Peyer's patch (tissue), 4 donors: ENCODE measurements at regions not wholly inside any gene's neighbourhood (a gene's known extent, or its start where the extent isn't known, plus 50 kb on each side); places are given as distances from the start of the nearest gene placed in this dataset.
A peak's percentile ranks its signal among the peaks of the same experiment; 100 is the strongest.

Experiments
- DNase-seq, 3 donors: peaks; one replicate each; pipeline ENCODE4 v3.0.0-alpha.2; 2017 to 2019
- H3K27ac ChIP-seq, 4 donors: fragments of 200-600 bp; sonication (generic); one replicate each; pipeline ENCODE4 v1.5.1; 2016 to 2019
- H3K27me3 ChIP-seq, 2 donors: fragments of 200-600 bp; sonication (generic); one replicate each; pipeline ENCODE4 v1.5.1; 2019
- H3K36me3 ChIP-seq, 3 donors: fragments of 200-600 bp; sonication (generic); one replicate each; pipeline ENCODE4 v1.5.1; 2016 to 2019
- H3K4me1 ChIP-seq, 4 donors: fragments of 200-600 bp; sonication (generic); one replicate each; pipeline ENCODE4 v1.5.1; 2016 to 2019
- H3K4me3 ChIP-seq, 4 donors: fragments of 200-600 bp; sonication (generic); 1 replicate in 3 of 4; 2 replicates in 1 of 4; pipeline ENCODE4 v1.5.1; 2016 to 2019; ENCODE audit warnings: mild to moderate bottlenecking in 1 of 4
- H3K9me3 ChIP-seq, 4 donors: fragments of 200-600 bp; sonication (generic); one replicate each; pipeline ENCODE4 v1.5.1; 2016 to 2019; ENCODE audit warnings: mild to moderate bottlenecking in 1 of 4
- POLR2A ChIP-seq, 2 donors: fragments of 450-650 bp; IDR thresholded peaks; one replicate each; pipeline ENCODE4 v1.5.1; 2017; ENCODE audit warnings: antibody characterized with exemption in 2 of 2, mild to moderate bottlenecking in 2 of 2, moderate library complexity in 2 of 2
- TF ChIP-seq, protein P1 (sequence below), 6 experiments: fragments of 450-650 bp in 4 of 6; fragments of 200-600 bp in 2 of 6; sonication (generic) in 1 of 6; IDR thresholded peaks; one replicate each; pipeline ENCODE4 v1.5.1; 2017 to 2019; ENCODE audit warnings: antibody characterized with exemption in 6 of 6, mild to moderate bottlenecking in 3 of 6, moderate library complexity in 1 of 6

DNA sequence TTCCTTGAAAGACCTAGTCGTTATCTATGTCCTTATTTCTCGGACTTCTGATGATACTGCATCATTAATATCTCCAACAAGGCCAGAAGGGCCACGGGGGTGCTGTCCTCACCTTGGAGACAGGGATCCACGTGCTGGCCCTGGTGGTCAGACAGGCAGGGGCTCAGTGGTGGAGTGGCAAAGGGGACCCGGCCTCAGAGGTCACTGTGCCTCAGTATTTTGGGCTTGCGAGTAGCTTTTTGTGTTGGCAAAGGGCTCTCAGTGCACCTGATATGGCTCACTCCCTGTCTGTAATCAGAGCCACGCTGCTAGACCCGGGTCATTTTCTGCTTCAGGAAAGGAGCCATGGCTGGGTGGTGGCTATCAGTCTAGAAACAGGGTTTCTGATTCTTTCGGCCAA, 135.1 kb downstream of the GADD45G start:
- DNase-seq = no peak
- TF ChIP-seq POLR2A (IDR thresholded peaks at IDR 0.05) = no peak
- TF ChIP-seq, protein P1, sequence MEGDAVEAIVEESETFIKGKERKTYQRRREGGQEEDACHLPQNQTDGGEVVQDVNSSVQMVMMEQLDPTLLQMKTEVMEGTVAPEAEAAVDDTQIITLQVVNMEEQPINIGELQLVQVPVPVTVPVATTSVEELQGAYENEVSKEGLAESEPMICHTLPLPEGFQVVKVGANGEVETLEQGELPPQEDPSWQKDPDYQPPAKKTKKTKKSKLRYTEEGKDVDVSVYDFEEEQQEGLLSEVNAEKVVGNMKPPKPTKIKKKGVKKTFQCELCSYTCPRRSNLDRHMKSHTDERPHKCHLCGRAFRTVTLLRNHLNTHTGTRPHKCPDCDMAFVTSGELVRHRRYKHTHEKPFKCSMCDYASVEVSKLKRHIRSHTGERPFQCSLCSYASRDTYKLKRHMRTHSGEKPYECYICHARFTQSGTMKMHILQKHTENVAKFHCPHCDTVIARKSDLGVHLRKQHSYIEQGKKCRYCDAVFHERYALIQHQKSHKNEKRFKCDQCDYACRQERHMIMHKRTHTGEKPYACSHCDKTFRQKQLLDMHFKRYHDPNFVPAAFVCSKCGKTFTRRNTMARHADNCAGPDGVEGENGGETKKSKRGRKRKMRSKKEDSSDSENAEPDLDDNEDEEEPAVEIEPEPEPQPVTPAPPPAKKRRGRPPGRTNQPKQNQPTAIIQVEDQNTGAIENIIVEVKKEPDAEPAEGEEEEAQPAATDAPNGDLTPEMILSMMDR (IDR thresholded peaks at IDR 0.05) = no peak
- Histone ChIP-seq H3K9me3 (no peaks in the 10 kb centered on the region), H3K4me3 (no peak overlapping the region), H3K27me3 (no peaks in the 10 kb centered on the region), H3K4me1 (peaks cover 0 to 30% (median 14%) of the 10 kb centered on the region in 4 donors), H3K27ac (peak overlapping the region in 1 of 4 donors; percentile 57), H3K36me3 (no peaks in the 10 kb centered on the region)

DNA sequence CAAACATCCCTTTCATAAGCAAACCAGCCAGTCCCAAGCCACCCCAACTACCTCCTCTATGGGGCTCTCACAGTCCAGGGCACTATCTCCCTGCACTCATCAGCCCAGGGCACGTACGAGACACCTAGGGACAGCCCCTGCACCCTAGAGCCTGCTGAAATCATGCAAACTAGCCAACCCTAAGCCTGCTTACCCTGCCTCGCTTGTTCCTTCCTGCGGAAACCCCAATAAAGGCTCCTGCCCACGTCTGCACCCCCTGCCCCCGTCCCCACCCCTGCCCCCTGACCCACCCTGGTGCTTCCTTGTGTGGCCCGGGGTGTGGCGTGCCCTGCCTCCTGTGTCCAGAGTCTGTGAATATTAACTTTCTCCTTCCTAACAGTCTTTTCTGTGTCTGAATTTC, 135.9 kb downstream of the GADD45G start:
- Histone ChIP-seq H3K4me1 (peaks cover 0 to 30% (median 14%) of the 10 kb centered on the region in 4 donors), H3K4me3 (no peak overlapping the region), H3K9me3 (no peaks in the 10 kb centered on the region), H3K36me3 (no peaks in the 10 kb centered on the region), H3K27me3 (no peaks in the 10 kb centered on the region), H3K27ac (peak overlapping the region in 1 of 4 donors; percentile 57)
- DNase-seq = peak in 2 of 3 donors; percentile 70 to 81
- TF ChIP-seq, protein P1 (IDR thresholded peaks at IDR 0.05) = no peak
- no peak for TF ChIP-seq POLR2A (IDR thresholded peaks at IDR 0.05)

DNA sequence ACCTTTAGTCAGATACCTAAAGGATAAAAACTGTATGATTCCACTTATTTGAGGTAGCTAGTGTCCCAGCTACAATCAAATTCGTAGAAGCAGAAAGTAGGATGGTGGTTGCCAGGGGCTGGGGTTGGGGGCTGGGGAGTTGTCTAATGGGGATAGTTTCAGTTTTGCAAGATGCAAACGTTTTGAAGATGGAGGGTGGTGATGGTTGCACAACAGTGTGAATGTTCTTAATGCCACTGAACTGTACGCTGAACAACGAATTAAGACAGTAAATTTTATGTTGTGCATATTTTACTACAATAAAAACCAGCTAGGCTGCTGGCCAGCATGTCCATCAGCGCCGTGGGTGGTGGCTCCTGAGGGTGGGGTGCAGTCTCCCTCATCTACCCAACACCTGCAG, 137.8 kb downstream of the GADD45G start:
- Histone ChIP-seq H3K4me3 (no peak overlapping the region), H3K27me3 (no peaks in the 10 kb centered on the region), H3K27ac (peak overlapping the region in 3 of 4 donors; percentile 30 to 71 (median 35)), H3K36me3 (no peaks in the 10 kb centered on the region), H3K4me1 (peaks cover 0 to 30% (median 14%) of the 10 kb centered on the region in 4 donors), H3K9me3 (no peaks in the 10 kb centered on the region)
- DNase-seq = no peak
- TF ChIP-seq, protein P1 (IDR thresholded peaks at IDR 0.05) = no peak
- no peak for TF ChIP-seq POLR2A (IDR thresholded peaks at IDR 0.05)

DNA sequence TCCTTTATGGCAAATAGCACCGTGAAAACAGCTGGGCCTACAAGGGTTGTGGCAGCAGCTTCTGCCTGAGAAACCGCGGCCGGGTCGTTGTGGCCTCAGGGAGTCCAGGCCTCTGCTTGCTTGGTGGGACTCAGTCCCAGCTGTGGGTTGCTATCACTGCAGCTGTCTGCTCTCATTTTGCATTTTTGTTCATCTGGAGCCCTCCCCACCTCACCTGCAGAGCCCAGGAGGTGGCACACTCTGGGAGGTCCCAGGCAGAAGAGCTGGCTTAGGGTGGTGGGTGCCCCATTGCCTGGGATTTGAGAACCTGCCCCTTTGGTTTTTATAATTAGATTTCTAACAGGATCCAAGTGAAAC, 138.4 kb downstream of the GADD45G start:
- no peaks in the 10 kb centered on the region for H3K36me3 ChIP-seq
- H3K4me3 ChIP-seq = no peak overlapping the region
- H3K4me1 ChIP-seq = peaks cover 0 to 30% (median 14%) of the 10 kb centered on the region in 4 donors
- TF ChIP-seq POLR2A (IDR thresholded peaks at IDR 0.05) = no peak
- TF ChIP-seq, protein P1 (IDR thresholded peaks at IDR 0.05) = no peak
- no peaks in the 10 kb centered on the region for H3K27me3 ChIP-seq
- no peaks in the 10 kb centered on the region for H3K9me3 ChIP-seq
- H3K27ac ChIP-seq = peak overlapping the region in 3 of 4 donors; percentile 30 to 71 (median 35)
- DNase-seq = peak in 2 of 3 donors; percentile 67 to 72

DNA sequence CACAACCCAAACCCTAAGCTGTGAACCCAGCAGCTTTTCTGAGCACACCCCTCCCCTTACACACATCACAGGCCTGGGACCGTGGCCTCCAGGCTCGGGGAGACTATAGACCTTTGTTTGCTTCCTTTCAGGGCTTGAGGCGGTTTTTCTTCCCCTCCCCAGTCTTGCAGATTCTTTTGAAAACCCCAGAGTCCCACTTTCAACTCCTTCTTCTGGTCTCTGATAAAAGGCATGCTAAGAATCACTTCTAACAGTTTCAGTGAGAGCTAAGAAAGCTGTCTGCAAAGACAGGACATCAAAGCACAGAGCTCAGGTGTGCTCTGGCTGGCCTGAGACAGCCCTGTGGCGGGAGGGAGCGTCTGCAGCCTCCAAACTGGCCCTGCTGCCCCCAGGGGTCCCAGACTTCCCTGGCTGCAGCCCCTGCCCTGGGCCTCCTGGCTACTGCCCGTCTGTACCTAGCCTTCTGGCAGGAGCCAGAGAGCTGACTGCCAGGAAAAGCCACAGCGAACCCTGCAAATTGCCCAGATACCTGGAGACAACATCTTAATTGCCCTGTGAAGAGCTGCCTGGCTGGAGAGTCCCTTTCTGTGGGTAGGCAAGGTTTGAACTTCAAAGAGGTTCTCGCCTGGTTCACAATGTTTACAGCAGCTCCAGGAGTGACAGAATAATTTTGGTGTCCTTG, 138.9 kb downstream of the GADD45G start:
- H3K9me3 ChIP-seq = no peaks in the 10 kb centered on the region
- H3K4me3 ChIP-seq = no peak overlapping the region
- no peaks in the 10 kb centered on the region for H3K36me3 ChIP-seq
- TF ChIP-seq POLR2A (IDR thresholded peaks at IDR 0.05) = no peak
- TF ChIP-seq, protein P1 (IDR thresholded peaks at IDR 0.05) = no peak
- no peaks in the 10 kb centered on the region for H3K27me3 ChIP-seq
- peaks cover 0 to 30% (median 14%) of the 10 kb centered on the region in 4 donors for H3K4me1 ChIP-seq
- H3K27ac ChIP-seq = peak overlapping the region; percentile 14 to 71 (median 32)
- peak in 2 of 3 donors; percentile 57 to 64 for DNase-seq
